Keratinocyte (primary cell): ENCODE measurements at regions not wholly inside any gene's neighbourhood (a gene's known extent, or its start where the extent isn't known, plus 50 kb on each side); places are given as distances from the start of the nearest gene placed in this dataset.

Experiments used
- DNase-seq: peaks from one replicate; pipeline ENCODE4 v3.0.0-alpha.2; 2011; ENCODE audit warnings: low read depth, missing footprints, low spot score
- FAIRE-seq: peaks from 2 replicates; lab custom pipeline; 2011; peaks lifted over from hg19 to GRCh38; lab: Jason Lieb, UNC
- H2AFZ ChIP-seq: 2 replicates; pipeline ENCODE4 v1.6.0; 2012; ENCODE audit warnings: low read length, control low read depth, inconsistent platforms; ENCODE audit not compliant: control insufficient read depth
- H3K27ac ChIP-seq: 2 replicates; pipeline ENCODE4 v1.5.1; 2011; ENCODE audit warnings: low read length; ENCODE audit not compliant: control insufficient read depth, insufficient read depth
- H3K27me3 ChIP-seq: 3 replicates; pipeline ENCODE4 v1.6.0; 2011; ENCODE audit warnings: low read length; ENCODE audit not compliant: control insufficient read depth, insufficient read depth; ENCODE audit errors: extremely low read depth
- H3K36me3 ChIP-seq, 2 experiments: 2 replicates in 1 of 2; 3 replicates in 1 of 2; pipeline ENCODE4 v1.5.1; 2011; ENCODE audit warnings: low read length in 2 of 2, mild to moderate bottlenecking in 1 of 2; ENCODE audit not compliant: control insufficient read depth in 2 of 2, insufficient read depth in 2 of 2; ENCODE audit errors: extremely low read depth in 1 of 2
- H3K4me1 ChIP-seq: 3 replicates; pipeline ENCODE4 v1.5.1; 2011; ENCODE audit warnings: low read length; ENCODE audit not compliant: control insufficient read depth, insufficient read depth; ENCODE audit errors: extremely low read depth
- H3K4me2 ChIP-seq: 3 replicates; pipeline ENCODE4 v1.6.0; 2011; ENCODE audit warnings: low read depth, low read length; ENCODE audit not compliant: control insufficient read depth, insufficient read depth; ENCODE audit errors: extremely low read depth
- H3K4me3 ChIP-seq, 3 experiments: fragments of 200-600 bp in 1 of 3; sonication (generic) in 1 of 3; 2 replicates in 2 of 3; 3 replicates in 1 of 3; pipeline ENCODE4 v1.5.1; 2011 to 2016; ENCODE audit warnings: low read length in 3 of 3, mild to moderate bottlenecking in 3 of 3, control low read depth in 2 of 3, inconsistent platforms in 1 of 3, low read depth in 1 of 3, mixed read lengths in 1 of 3, mixed run types in 1 of 3, moderate library complexity in 1 of 3; ENCODE audit not compliant: control insufficient read depth in 2 of 3, insufficient read depth in 2 of 3; ENCODE audit errors: extremely low read depth in 1 of 3
- H3K79me2 ChIP-seq: 2 replicates; pipeline ENCODE4 v1.6.0; 2012; ENCODE audit warnings: low read length; ENCODE audit not compliant: control insufficient read depth, insufficient read depth
- H3K9ac ChIP-seq: 3 replicates; pipeline ENCODE4 v1.6.0; 2011; ENCODE audit warnings: low read length; ENCODE audit not compliant: control insufficient read depth, insufficient read depth; ENCODE audit errors: extremely low read depth
- H3K9me1 ChIP-seq: 3 replicates; pipeline ENCODE4 v1.6.0; 2011; ENCODE audit warnings: low read length; ENCODE audit not compliant: control insufficient read depth, insufficient read depth; ENCODE audit errors: extremely low read depth
- H3K9me3 ChIP-seq: 2 replicates; pipeline ENCODE4 v1.5.1; 2012; ENCODE audit warnings: low read depth, low read length; ENCODE audit not compliant: control insufficient read depth
- H4K20me1 ChIP-seq: 3 replicates; pipeline ENCODE4 v1.6.0; 2011; ENCODE audit warnings: low read length; ENCODE audit not compliant: control insufficient read depth, insufficient read depth; ENCODE audit errors: extremely low read depth
- EZH2 ChIP-seq: IDR thresholded peaks from one replicate; pipeline ENCODE4 v1.6.1; 2012; ENCODE audit warnings: inconsistent platforms, mild to moderate bottlenecking, low read length, moderate library complexity
- dilution Hi-C: fragments of 300-500 bp; cut with MboI; formaldehyde crosslinking; loops from one replicate; pipeline ENCODE4 v1.7.0; 2020; ENCODE audit warnings: low sequenced_read_pairs; ENCODE audit not compliant: extremely low pct_ligation_motif_present
- TF ChIP-seq, protein P1 (sequence below), 3 experiments: IDR thresholded peaks in 1 of 3; conservative IDR thresholded peaks in 1 of 3; optimal IDR thresholded peaks in 1 of 3; 2 replicates in 2 of 3; 3 replicates in 1 of 3; pipeline versions ENCODE3 to v1.5.1; 2011; ENCODE audit warnings: low read length in 3 of 3, mild to moderate bottlenecking in 3 of 3, moderate library complexity in 2 of 3, control low read depth in 1 of 3, inconsistent platforms in 1 of 3; ENCODE audit not compliant: insufficient read depth in 2 of 3; ENCODE audit errors: extremely low read depth in 1 of 3

DNA sequence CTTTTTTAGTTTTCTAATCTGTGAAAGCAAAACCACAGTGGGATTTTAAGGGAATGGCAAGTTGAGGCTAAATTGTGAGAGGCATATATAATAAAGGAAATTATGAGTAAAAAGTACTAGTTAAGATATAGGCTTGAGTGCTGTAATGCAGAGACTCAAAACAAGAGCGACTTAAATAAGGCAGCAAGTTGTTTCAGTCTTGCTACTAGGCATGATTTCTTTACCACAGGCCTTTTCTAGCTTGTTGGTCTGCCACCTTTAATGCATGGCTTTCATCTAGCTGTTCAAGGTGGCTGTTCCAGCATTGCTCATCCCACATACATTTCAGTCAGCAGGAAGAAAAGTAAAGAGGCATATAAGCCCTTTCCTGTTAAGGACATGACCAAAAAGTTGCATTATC is 427.9 kb upstream of the ADAMTSL1 start:
- Histone ChIP-seq H3K36me3 (no peaks in the 10 kb centered on the region), H3K27ac (no peak overlapping the region), H3K9me3 (no peaks in the 10 kb centered on the region), H3K79me2 (no peaks in the 10 kb centered on the region), H3K9ac (no peak overlapping the region), H3K27me3 (no peaks in the 10 kb centered on the region), H2AFZ (no peak overlapping the region), H3K4me1 (no peaks in the 10 kb centered on the region), H3K4me3 (no peak overlapping the region), H3K4me2 (no peak overlapping the region), H3K9me1 (no peaks in the 10 kb centered on the region), H4K20me1 (no peaks in the 10 kb centered on the region)
- TF ChIP-seq, protein P1, sequence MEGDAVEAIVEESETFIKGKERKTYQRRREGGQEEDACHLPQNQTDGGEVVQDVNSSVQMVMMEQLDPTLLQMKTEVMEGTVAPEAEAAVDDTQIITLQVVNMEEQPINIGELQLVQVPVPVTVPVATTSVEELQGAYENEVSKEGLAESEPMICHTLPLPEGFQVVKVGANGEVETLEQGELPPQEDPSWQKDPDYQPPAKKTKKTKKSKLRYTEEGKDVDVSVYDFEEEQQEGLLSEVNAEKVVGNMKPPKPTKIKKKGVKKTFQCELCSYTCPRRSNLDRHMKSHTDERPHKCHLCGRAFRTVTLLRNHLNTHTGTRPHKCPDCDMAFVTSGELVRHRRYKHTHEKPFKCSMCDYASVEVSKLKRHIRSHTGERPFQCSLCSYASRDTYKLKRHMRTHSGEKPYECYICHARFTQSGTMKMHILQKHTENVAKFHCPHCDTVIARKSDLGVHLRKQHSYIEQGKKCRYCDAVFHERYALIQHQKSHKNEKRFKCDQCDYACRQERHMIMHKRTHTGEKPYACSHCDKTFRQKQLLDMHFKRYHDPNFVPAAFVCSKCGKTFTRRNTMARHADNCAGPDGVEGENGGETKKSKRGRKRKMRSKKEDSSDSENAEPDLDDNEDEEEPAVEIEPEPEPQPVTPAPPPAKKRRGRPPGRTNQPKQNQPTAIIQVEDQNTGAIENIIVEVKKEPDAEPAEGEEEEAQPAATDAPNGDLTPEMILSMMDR (optimal IDR thresholded peaks at IDR 0.05 in 1 of 3, IDR thresholded peaks at IDR 0.05 in 1 of 3, conservative IDR thresholded peaks at IDR 0.05 in 1 of 3; ENCODE audit: extremely low read depth in 1 of 3, insufficient read depth in 2 of 3, low read length in 3 of 3): no peak
- DNase-seq (no peak), FAIRE-seq (no peak)
- dilution Hi-C loops: no loop called here

GRCh38 chr9:18051638-18052037 is 422.3 kb upstream of the ADAMTSL1 start:
- Histone ChIP-seq H3K4me3 (no peak overlapping the region), H3K9me3 (no peaks in the 10 kb centered on the region), H3K79me2 (no peaks in the 10 kb centered on the region), H2AFZ (no peak overlapping the region), H3K9me1 (no peaks in the 10 kb centered on the region), H3K36me3 (no peaks in the 10 kb centered on the region), H4K20me1 (no peaks in the 10 kb centered on the region), H3K27me3 (no peaks in the 10 kb centered on the region), H3K4me1 (no peaks in the 10 kb centered on the region), H3K9ac (no peak overlapping the region), H3K27ac (no peak overlapping the region), H3K4me2 (no peak overlapping the region)
- FAIRE-seq: no peak
- no peak for TF ChIP-seq EZH2
- TF ChIP-seq, protein P1 (optimal IDR thresholded peaks at IDR 0.05 in 1 of 3, IDR thresholded peaks at IDR 0.05 in 1 of 3, conservative IDR thresholded peaks at IDR 0.05 in 1 of 3; ENCODE audit: extremely low read depth in 1 of 3, insufficient read depth in 2 of 3, low read length in 3 of 3): no peak
- dilution Hi-C loops: no loop called here
- no peak for DNase-seq
